GM12878 (cell line): ENCODE measurements at regions not wholly inside any gene's neighbourhood (a gene's known extent, or its start where the extent isn't known, plus 50 kb on each side); places are given as distances from the start of the nearest gene placed in this dataset.

Experiments used
- NFXL1 ChIP-seq: fragments of 450-650 bp; IDR thresholded peaks from 2 replicates; pipeline ENCODE4 v1.6.1; 2017; ENCODE audit warnings: antibody characterized with exemption, mild to moderate bottlenecking, borderline replicate concordance
- NR2C1 ChIP-seq: fragments of 450-650 bp; IDR thresholded peaks from 2 replicates; pipeline ENCODE4 v1.6.1; 2017; ENCODE audit warnings: antibody characterized with exemption, mild to moderate bottlenecking, moderate library complexity
- PBX3 ChIP-seq: IDR thresholded peaks from 2 replicates; pipeline ENCODE4 v1.6.1; 2011; ENCODE audit warnings: mild to moderate bottlenecking, low read depth, low read length, moderate library complexity; ENCODE audit not compliant: insufficient replicate concordance
- RELA ChIP-seq: fragments of 450-650 bp; IDR thresholded peaks from 2 replicates; pipeline ENCODE4 v1.8.0; 2014; ENCODE audit warnings: borderline replicate concordance; ENCODE audit not compliant: partially characterized antibody
- SIN3A ChIP-seq: IDR thresholded peaks from 2 replicates; pipeline ENCODE4 v1.6.1; 2012; ENCODE audit warnings: low read depth, low read length, improper control_type of control experiment
- ZBTB40 ChIP-seq: fragments of 450-650 bp; IDR thresholded peaks from 2 replicates; pipeline ENCODE4 v1.6.1; 2016; ENCODE audit warnings: mild to moderate bottlenecking, moderate library complexity, borderline replicate concordance

GRCh38 chr9:79490657-79491248 lies 81.0 kb upstream of the TLE4 start (continued):
- TF ChIP-seq PBX3 (no peak), NFXL1 (no peak), RELA (no peak), NR2C1 (no peak), ZBTB40 (no peak), SIN3A (no peak)
